GM19372 (cell line): ENCODE measurements at regions not wholly inside any gene's neighbourhood (a gene's known extent, or its start where the extent isn't known, plus 50 kb on each side); places are given as distances from the start of the nearest gene placed in this dataset.
"Not testable (repeated sequence)": the region's sequence is repeated elsewhere in the genome, so short reads cannot be mapped to it uniquely, and the experiment has no call there.

Experiments used
- ATAC-seq: cut with Tn5 transposase; IDR thresholded peaks from one replicate; pipeline ENCODE4 v1.9.1; 2021; ENCODE audit warnings: mild to moderate bottlenecking, low read depth, moderate library complexity; ENCODE audit not compliant: unreplicated experiment

DNA sequence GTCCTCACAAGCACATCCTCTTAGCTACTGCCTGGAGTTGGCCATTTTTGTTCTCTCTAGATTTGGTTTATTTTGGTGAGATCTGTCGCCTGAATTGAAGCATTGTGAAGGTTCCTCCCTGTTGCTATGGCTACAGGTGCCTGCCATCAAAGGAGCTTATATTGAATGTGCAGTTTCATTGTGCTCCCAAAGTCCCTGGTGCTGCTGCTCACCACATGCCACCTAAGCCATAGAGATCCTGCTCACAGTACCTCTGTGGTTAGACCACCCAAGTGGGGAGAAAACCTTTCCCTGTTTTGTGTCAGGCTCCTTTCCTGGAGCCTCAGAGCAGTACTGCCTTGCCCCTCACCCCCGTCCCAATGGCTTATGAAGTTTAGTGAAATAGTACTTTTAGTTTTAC lies 383.4 kb downstream of the TMEM38B start:
- no peak for ATAC-seq

GRCh38 chr9:106082621-106083020 lies 388.3 kb downstream of the TMEM38B start:
- no peak for ATAC-seq

- no peak for ATAC-seq
Measured at GRCh38 chr9:106084702-106085101, 390.4 kb downstream of the TMEM38B start.

- ATAC-seq: no peak
Measured at GRCh38 chr9:106085479-106085878, 391.1 kb downstream of the TMEM38B start.

DNA sequence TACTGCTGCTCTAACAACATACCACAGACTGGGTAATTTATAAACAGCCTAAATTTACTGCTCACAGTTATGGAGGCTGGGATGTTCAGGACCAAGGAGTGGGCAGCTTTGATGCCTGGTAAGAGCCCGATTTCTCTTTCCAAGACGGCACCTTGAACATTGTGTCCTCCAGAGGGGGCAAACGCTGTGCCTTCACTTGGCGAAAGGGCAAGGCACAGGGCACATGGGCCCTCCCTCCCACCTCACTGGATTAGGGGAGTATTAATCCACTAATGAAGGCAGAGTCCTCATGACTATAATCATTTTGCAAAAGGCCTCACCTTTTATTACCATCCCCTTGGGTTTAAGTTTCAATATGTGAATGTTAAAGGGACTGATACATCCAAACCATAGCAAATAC lies 397.7 kb downstream of the TMEM38B start:
- ATAC-seq: no peak

DNA sequence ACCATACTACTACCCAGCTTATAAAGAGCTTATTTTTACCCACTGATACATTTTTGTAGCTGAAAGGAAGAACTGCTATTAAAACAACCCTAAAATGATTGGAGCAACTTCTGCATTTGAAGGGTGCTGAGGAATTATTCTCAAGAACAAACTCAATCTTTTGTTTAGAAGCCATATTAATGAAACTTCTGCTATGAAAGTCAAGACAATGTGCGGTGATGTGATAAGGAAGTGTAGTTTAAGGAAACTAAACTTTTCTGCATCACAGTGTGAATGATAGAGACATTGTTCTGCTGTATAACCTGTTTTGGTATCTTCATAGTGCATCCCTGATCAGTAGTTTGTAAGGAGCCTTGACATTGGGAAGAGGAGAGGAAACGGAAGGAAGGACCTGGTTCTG lies 408.5 kb downstream of the TMEM38B start:
- no peak for ATAC-seq

- ATAC-seq: no peak
Measured at GRCh38 chr9:106104887-106105286, 410.5 kb downstream of the TMEM38B start.

DNA sequence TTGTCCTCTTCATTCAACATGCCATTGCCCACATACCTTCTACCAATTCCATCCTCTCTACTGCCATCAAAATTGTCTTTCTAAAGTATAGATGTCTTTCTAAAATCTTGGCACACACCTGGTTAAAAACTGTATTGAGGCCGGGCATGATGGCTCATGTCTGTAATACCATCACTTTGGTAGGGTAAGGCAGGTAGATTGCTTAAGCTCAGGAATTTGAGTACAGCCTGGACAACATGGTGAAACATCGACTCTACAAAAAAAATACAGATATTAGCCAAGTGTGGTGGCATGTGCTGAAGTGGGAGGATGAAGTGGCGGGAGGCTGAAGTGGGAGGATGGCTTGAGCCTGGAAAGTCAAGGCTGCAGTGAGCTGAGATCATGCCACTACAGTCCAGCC lies 412.1 kb downstream of the TMEM38B start:
- no peak for ATAC-seq

- no peak for ATAC-seq
Measured at GRCh38 chr9:106107716-106108115, 413.4 kb downstream of the TMEM38B start.

DNA sequence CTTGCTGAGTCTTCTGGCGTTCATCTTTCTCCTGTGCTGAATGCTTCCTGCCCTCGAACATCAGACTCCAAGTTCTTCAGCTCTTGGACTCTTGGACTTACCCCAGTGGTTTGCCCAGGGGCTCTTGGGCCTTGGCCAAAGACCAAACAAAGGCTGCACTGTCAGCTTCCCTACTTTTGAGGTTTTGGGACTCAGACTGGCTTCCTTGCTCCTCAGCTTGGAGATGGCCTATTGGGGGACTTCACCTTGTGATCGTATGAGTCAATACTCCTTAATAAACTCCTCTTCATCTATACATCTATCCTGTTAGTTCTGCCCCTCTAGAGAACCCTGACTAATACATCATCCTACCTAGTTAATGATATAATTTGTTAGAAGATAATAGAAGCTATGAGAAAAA lies 415.4 kb downstream of the TMEM38B start:
- not testable (repeated sequence) for ATAC-seq

GRCh38 chr9:106110483-106110882 lies 416.1 kb downstream of the TMEM38B start:
- ATAC-seq: no peak

DNA sequence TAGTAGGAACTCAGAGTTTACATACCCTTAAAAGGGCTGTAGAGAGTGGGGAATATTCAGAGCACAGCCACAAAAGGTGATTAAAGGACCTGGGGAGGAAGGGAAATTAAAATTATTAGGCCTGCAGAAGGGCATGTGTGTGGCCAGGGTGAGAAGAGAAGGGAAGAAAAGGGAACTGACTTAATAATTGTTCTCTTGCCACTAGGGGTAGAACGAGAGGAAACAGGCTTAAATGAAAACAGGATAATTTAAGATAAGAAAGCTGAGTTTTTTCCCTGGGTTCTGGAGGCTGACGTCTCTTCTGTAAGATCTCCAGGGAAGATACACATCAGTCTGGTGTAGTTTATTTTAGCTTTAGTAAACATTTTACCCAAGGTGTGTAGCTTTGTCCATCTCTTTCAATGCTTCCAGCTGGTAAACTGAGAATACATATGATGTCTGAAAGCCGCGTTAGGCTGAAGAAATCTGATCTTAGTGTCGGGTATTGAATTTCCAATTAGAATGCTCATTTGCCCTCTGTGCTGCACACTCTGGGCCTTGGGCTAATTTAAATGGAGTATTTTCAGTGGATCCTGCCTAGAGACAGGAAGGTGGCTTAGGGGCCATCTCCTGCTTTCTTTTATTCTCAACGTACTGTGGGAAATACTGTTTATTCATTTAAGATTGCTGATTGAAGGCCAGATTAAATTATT lies 416.8 kb downstream of the TMEM38B start:
- ATAC-seq: no peak

DNA sequence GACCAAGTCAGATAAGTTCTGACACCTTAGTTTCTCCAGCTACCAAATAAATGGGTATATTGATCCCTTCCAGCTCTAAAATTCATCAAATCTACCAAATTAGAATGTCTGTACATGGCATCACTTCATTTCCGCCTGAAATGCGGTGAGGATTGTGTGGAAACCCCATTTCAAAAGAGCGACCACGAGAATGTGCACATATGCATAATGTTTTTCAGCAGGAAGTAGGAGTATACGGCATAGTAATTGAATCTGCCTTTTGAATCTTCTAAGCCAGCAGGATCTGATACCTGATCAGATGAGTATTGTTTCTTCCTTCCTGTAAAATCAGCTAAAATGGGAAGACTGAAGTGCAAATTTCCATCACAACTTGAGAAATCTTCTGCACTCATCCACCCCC lies 418.6 kb downstream of the TMEM38B start:
- ATAC-seq: no peak

DNA sequence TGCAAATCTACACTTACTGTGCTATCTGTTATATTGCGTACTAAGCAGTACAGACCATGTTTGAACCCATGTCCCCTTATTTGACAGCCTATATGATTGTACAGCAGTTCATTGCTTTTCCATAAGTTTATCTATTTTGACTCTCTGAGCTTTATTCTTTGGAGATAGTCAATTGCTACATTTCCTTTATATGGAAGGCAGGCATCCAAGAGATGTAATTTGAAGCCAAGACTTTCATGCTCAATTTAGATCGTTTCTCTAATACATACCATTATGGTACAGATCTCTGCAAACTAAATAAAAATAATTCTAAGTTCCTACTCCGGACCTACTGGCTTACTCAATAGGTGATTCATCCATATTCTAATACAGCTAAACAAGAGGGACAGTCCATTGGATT lies 424.8 kb downstream of the TMEM38B start:
- ATAC-seq: no peak

- no peak for ATAC-seq
Measured at GRCh38 chr9:106120071-106120470, 425.7 kb downstream of the TMEM38B start.

DNA sequence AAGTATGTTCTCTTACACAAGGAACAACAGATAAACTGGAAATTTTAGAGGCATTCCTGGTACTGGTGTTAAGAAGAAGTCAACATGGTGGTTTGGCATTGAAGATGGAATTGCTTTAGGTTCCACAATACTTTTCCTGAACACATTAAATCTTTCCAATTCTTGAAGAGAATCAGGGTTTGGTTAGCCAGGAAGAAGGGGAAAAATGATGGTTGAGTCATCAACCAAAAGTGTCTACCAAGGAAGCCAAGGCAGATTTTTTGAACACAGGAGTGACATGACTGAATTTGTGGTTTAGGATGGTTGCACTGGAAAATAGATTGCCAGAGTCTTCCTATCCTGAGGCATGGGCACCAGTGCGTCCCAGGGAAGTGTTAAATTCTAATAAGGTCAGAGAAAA lies 433.4 kb downstream of the TMEM38B start:
- no peak for ATAC-seq

DNA sequence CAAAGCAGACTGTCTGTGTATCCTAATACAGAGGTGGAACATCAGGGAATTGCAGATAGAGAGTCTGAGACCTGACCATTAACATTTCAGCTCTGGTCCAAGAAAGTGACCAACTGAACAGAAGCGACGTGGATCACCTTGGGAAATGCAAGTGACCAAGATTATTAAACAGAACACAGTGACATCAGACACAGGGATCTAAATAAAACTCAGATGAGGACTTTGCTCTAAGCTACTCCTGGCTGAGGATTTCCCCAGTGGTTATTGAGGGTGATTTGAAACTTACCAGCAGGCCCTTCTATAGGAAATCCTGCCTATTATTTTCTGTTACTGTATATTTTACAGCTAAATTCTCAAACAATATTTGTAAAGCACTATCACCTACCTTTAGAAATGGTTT lies 436.0 kb downstream of the TMEM38B start:
- no peak for ATAC-seq

DNA sequence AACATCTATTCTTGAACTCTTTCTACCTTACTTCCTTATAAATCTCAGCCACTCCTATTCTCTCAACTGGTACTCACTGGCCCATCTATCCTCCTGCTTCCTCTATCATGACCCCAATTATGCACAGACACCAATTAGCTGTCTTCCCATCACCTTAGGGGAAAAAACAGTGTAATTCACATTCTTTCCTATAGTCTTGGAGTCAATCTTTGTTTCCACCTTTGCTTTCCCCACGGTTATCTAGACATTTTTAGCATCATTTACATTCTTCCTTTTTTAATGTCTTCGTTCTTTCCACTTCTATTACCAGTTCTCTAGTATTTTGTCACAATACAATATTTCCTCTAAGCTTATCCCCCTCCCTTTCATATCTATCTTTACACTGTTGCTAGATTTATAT lies 449.4 kb downstream of the TMEM38B start:
- no peak for ATAC-seq

- ATAC-seq: no peak
Measured at GRCh38 chr9:106146066-106146840, 451.9 kb downstream of the TMEM38B start.

DNA sequence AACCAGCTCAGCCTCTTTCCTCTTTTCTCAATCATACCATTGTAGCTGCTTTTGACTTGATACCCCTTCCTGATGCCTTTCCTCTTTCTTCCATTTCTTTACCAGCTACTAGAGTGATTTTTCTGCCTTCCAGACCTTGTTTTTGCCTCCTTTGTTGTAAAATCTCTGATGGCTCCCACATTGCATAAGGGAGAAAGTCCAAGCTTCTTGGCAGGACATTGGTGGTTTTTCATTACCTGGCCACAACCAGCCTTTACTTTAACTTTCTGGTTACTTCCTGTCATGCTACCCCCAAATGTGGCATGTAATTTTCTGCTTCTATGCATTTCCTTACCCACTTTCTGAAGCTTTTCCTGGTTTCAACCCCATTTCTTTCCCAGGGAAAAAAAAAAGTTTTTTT lies 452.5 kb downstream of the TMEM38B start:
- ATAC-seq: no peak

GRCh38 chr9:106149956-106150355 lies 455.6 kb downstream of the TMEM38B start:
- ATAC-seq: no peak

GRCh38 chr9:106156465-106156864 lies 462.1 kb downstream of the TMEM38B start:
- ATAC-seq: no peak
